ENCODE measurements at regions not wholly inside any gene's neighbourhood (a gene's known extent, or its start where the extent isn't known, plus 50 kb on each side); places are given as distances from the start of the nearest gene placed in this dataset.

DNA sequence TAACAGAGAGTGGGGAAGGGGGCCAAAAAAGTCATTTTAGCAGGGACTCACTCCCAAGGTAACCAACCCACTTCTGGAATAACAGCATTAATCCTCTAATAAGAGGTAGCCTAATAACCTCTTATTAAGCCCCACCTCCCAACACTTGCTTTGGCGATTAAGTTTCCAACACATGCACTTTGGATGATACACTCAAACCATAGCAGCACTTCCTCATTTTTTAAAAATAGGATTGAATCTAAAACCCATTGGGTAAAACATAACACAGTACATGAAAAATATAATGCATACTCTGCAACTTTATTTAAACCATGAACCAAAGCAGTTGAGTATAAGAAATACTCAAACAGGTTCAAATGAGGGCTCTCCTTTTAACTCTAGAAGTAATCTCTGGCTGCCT, 318.3 kb downstream of the HACE1 start:
- no peak overlapping the region for H3K27ac ChIP-seq
- DNase-seq (no peak), ATAC-seq (no peak)
- no peaks in the 10 kb centered on the region for H3K36me3 ChIP-seq
- H3K9me3 ChIP-seq = no peaks in the 10 kb centered on the region
- intact Hi-C loops (cut with DNase I) = no loop called here
- TF ChIP-seq CTCF (IDR thresholded peaks at IDR 0.05) = no peak
- H3K4me3 ChIP-seq = no peak overlapping the region
- no peaks in the 10 kb centered on the region for H3K4me1 ChIP-seq
- no peaks in the 10 kb centered on the region for H3K27me3 ChIP-seq

GRCh38 chr6:104540743-104541142, 319.0 kb downstream of the HACE1 start:
- Histone ChIP-seq H3K4me1 (no peaks in the 10 kb centered on the region), H3K9me3 (no peaks in the 10 kb centered on the region), H3K27me3 (no peaks in the 10 kb centered on the region), H3K36me3 (no peaks in the 10 kb centered on the region), H3K4me3 (no peak overlapping the region), H3K27ac (no peak overlapping the region)
- intact Hi-C loops (cut with DNase I) = no loop called here
- no peak for TF ChIP-seq CTCF (IDR thresholded peaks at IDR 0.05)
- DNase-seq = no peak
- no peak for ATAC-seq

DNA sequence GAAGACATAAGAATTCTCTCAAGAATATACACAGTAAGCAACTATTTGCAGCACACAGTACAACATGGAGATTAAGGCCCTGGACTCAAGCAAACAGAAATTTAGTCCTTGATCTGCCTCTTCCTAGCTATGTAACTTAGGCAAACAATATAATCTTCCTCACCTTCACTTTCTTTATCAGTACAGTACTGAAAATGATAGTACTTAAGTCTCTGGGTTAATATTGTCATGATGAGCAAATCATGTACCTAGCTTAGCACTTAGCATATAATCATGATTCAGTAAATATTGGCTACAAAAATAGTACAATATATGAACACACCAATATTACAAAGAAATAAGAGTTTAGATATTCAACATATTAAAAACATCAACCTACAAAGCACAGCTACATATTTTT, 320.5 kb downstream of the HACE1 start:
- H3K9me3 ChIP-seq = no peaks in the 10 kb centered on the region
- DNase-seq (no peak), ATAC-seq (no peak)
- no peaks in the 10 kb centered on the region for H3K36me3 ChIP-seq
- no peak for TF ChIP-seq CTCF (IDR thresholded peaks at IDR 0.05)
- H3K27ac ChIP-seq = no peak overlapping the region
- no peaks in the 10 kb centered on the region for H3K27me3 ChIP-seq
- intact Hi-C loops (cut with DNase I) = no loop called here
- H3K4me1 ChIP-seq = no peaks in the 10 kb centered on the region
- no peak overlapping the region for H3K4me3 ChIP-seq

GRCh38 chr6:104537872-104538271, 321.8 kb downstream of the HACE1 start:
- DNase-seq = no peak
- no peaks in the 10 kb centered on the region for H3K36me3 ChIP-seq
- H3K4me1 ChIP-seq = no peaks in the 10 kb centered on the region
- ATAC-seq = no peak
- H3K27me3 ChIP-seq = no peaks in the 10 kb centered on the region
- H3K27ac ChIP-seq = no peak overlapping the region
- intact Hi-C loops (cut with DNase I) = no loop called here
- no peak overlapping the region for H3K4me3 ChIP-seq
- no peaks in the 10 kb centered on the region for H3K9me3 ChIP-seq
- no peak for TF ChIP-seq CTCF (IDR thresholded peaks at IDR 0.05)

DNA sequence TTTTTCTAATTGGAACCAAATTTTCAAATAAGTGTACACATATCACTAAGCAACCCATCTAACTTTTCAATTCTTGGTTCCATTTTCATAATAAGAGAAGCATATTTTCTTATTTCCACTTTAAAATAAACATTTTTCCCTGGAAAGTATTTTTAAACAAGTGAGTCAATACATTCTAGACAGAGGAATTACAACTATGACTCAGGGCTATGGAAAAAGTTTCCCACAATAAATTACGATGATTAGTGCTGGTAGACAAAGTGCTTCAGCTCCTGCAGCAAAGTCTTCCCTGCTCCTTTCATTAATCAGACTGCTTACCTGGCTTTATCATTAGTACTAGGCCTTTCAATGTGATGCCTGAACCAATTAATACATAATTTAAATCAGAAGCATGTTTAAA, 322.5 kb downstream of the HACE1 start:
- Histone ChIP-seq H3K36me3 (no peaks in the 10 kb centered on the region), H3K27ac (no peak overlapping the region), H3K9me3 (no peaks in the 10 kb centered on the region), H3K27me3 (no peaks in the 10 kb centered on the region), H3K4me3 (no peak overlapping the region), H3K4me1 (peaks cover under 1 to 1% of the 10 kb centered on the region in 2 donors)
- no peak for TF ChIP-seq CTCF (IDR thresholded peaks at IDR 0.05)
- intact Hi-C loops (cut with DNase I) = no loop called here
- DNase-seq (no peak), ATAC-seq (peak; percentile 21)

Data from left lung (tissue), 4 donors.